Smooth muscle cell (in vitro differentiated cells): ENCODE measurements at regions not wholly inside any gene's neighbourhood (a gene's known extent, or its start where the extent isn't known, plus 50 kb on each side); places are given as distances from the start of the nearest gene placed in this dataset.

Experiments used
- DNase-seq: peaks from one replicate; lab custom pipeline; 2025; ENCODE audit not compliant: unreplicated experiment; lab: John Stamatoyannopoulos, UW
- H2AFZ ChIP-seq: fragments of 200-600 bp; sonication (generic); 2 replicates; pipeline ENCODE4 v1.6.0; 2016; ENCODE audit warnings: antibody characterized with exemption, low read depth, mild to moderate bottlenecking
- H3F3A ChIP-seq: fragments of 200-600 bp; sonication (generic); 2 replicates; pipeline ENCODE4 v1.6.0; 2017; ENCODE audit warnings: antibody characterized with exemption, low read depth
- H3K27ac ChIP-seq: fragments of 200-600 bp; sonication (generic); 2 replicates; pipeline ENCODE4 v1.5.1; 2016; ENCODE audit warnings: low read depth, mild to moderate bottlenecking
- H3K27me3 ChIP-seq: fragments of 200-600 bp; sonication (generic); 2 replicates; pipeline ENCODE4 v1.6.1; 2016; ENCODE audit warnings: low read depth, mild to moderate bottlenecking
- H3K36me3 ChIP-seq: fragments of 200-600 bp; sonication (generic); 2 replicates; pipeline ENCODE4 v1.5.1; 2016; ENCODE audit warnings: low read depth
- H3K4me1 ChIP-seq: fragments of 200-600 bp; sonication (generic); 2 replicates; pipeline ENCODE4 v1.5.1; 2016; ENCODE audit warnings: low read depth
- H3K4me2 ChIP-seq: fragments of 200-600 bp; sonication (generic); 2 replicates; pipeline ENCODE4 v1.6.0; 2016; ENCODE audit warnings: mild to moderate bottlenecking
- H3K4me3 ChIP-seq: fragments of 200-600 bp; sonication (generic); 2 replicates; pipeline ENCODE4 v1.5.1; 2016; ENCODE audit warnings: mild to moderate bottlenecking
- H3K79me2 ChIP-seq: fragments of 200-600 bp; sonication (generic); 2 replicates; pipeline ENCODE4 v1.6.0; 2016; ENCODE audit warnings: low read depth, mild to moderate bottlenecking
- H3K9ac ChIP-seq: fragments of 200-600 bp; sonication (generic); 2 replicates; pipeline ENCODE4 v1.6.0; 2016; ENCODE audit warnings: low read depth
- H3K9me3 ChIP-seq: fragments of 200-600 bp; sonication (generic); replicated peaks from 2 replicates; pipeline ENCODE4 v1.5.1; 2016; ENCODE audit warnings: low read depth
- H4K20me1 ChIP-seq: fragments of 200-600 bp; sonication (generic); 2 replicates; pipeline ENCODE4 v1.6.0; 2016; ENCODE audit warnings: low read depth
- CTCF ChIP-seq: fragments of 200-600 bp; sonication (generic); IDR thresholded peaks from 2 replicates; pipeline ENCODE4 v1.5.1; 2017; ENCODE audit warnings: borderline replicate concordance, mild to moderate bottlenecking, antibody characterized with exemption; ENCODE audit not compliant: insufficient read depth, poor library complexity, severe bottlenecking
- WGBS: methylation state at CpG from one replicate; pipeline ENCODE4 v1.1.7; 2016; ENCODE audit warnings: low lambda C conversion rate; 5-methylcytosine and 5-hydroxymethylcytosine counted together

- H3K4me1 ChIP-seq = no peaks in the 10 kb centered on the region
- TF ChIP-seq CTCF = no peak
Observed at GRCh38 chr2:7989823-7990222, 692.0 kb upstream of the ID2 start.

GRCh38 chr2:7992612-7993602 is 688.9 kb upstream of the ID2 start:
- H4K20me1 ChIP-seq = no peaks in the 10 kb centered on the region
- no peak overlapping the region for H2AFZ ChIP-seq
- H3K4me2 ChIP-seq = no peak overlapping the region
- H3K27me3 ChIP-seq = no peaks in the 10 kb centered on the region
- H3K4me1 ChIP-seq = no peaks in the 10 kb centered on the region
- H3K9me3 ChIP-seq = no peaks in the 10 kb centered on the region
- H3K27ac ChIP-seq = no peak overlapping the region
- H3K79me2 ChIP-seq = no peaks in the 10 kb centered on the region
- no peak overlapping the region for H3K4me3 ChIP-seq
- no peak for DNase-seq
- 84% methylated on average over 5 of the region's 5 CpGs for WGBS
- no peak overlapping the region for H3K9ac ChIP-seq
- no peaks in the 10 kb centered on the region for H3K36me3 ChIP-seq
- H3F3A ChIP-seq = no peaks in the 10 kb centered on the region
- TF ChIP-seq CTCF = no peak

More at GRCh38 chr2:7989823-7990222, 692.0 kb upstream of the ID2 start:
- Histone ChIP-seq H3K79me2 (no peaks in the 10 kb centered on the region), H3K9me3 (no peaks in the 10 kb centered on the region), H3K27me3 (no peaks in the 10 kb centered on the region), H4K20me1 (no peaks in the 10 kb centered on the region), H3F3A (no peaks in the 10 kb centered on the region), H3K27ac (no peak overlapping the region), H3K36me3 (no peaks in the 10 kb centered on the region), H3K4me3 (no peak overlapping the region), H3K4me2 (no peak overlapping the region), H3K9ac (no peak overlapping the region), H2AFZ (no peak overlapping the region)
- 98% methylated on average over 3 of the region's 5 CpGs for WGBS
- no peak for DNase-seq

GRCh38 chr2:7994397-7994951 is 687.4 kb upstream of the ID2 start:
- no peaks in the 10 kb centered on the region for H4K20me1 ChIP-seq
- H2AFZ ChIP-seq = no peak overlapping the region
- 44% methylated on average over 6 of the region's 6 CpGs for WGBS
- H3K4me3 ChIP-seq = no peak overlapping the region
- H3K79me2 ChIP-seq = no peaks in the 10 kb centered on the region
- no peaks in the 10 kb centered on the region for H3K4me1 ChIP-seq
- H3K27me3 ChIP-seq = no peaks in the 10 kb centered on the region
- H3K9me3 ChIP-seq = no peaks in the 10 kb centered on the region
- no peaks in the 10 kb centered on the region for H3K36me3 ChIP-seq
- no peak for TF ChIP-seq CTCF
- H3K4me2 ChIP-seq = peak overlapping the region; percentile 14
- H3K27ac ChIP-seq = no peak overlapping the region
- no peaks in the 10 kb centered on the region for H3F3A ChIP-seq
- H3K9ac ChIP-seq = no peak overlapping the region
- DNase-seq = no peak
